ENCODE measurements at regions not wholly inside any gene's neighbourhood (a gene's known extent, or its start where the extent isn't known, plus 50 kb on each side); places are given as distances from the start of the nearest gene placed in this dataset.

- TF ChIP-seq CTCF (IDR thresholded peaks at IDR 0.05) (no peak), POLR2A (IDR thresholded peaks at IDR 0.05) (no peak)
Observed at GRCh38 chr20:50301165-50301564, 110.5 kb downstream of the CEBPB start.

Measured in lower leg skin (tissue), 3 donors.